Right atrium auricular region (tissue), 2 donors: ENCODE measurements at regions not wholly inside any gene's neighbourhood (a gene's known extent, or its start where the extent isn't known, plus 50 kb on each side); places are given as distances from the start of the nearest gene placed in this dataset.

Experiments used
- DNase-seq: peaks from one replicate; pipeline ENCODE4 v3.0.0-alpha.2; 2019; ENCODE audit warnings: low spot score
- H3K27ac ChIP-seq, 2 donors: fragments of 200-600 bp; sonication (generic); 1 replicate in 1 of 2; 2 replicates in 1 of 2; pipeline ENCODE4 v1.5.1; 2016 to 2019
- H3K27me3 ChIP-seq, 2 donors: fragments of 200-600 bp; sonication (generic); one replicate each; pipeline versions ENCODE4 v1.5.1 to v1.6.0; 2017 to 2019
- H3K36me3 ChIP-seq: fragments of 200-600 bp; sonication (generic); one replicate; pipeline ENCODE4 v1.5.1; 2016
- H3K4me1 ChIP-seq, 2 donors: fragments of 200-600 bp; sonication (generic); one replicate each; pipeline versions ENCODE4 v1.5.1 to v1.6.0; 2017 to 2019
- H3K4me3 ChIP-seq, 2 donors: fragments of 200-600 bp; sonication (generic); 1 replicate in 1 of 2; 2 replicates in 1 of 2; pipeline ENCODE4 v1.5.1; 2017 to 2019; ENCODE audit warnings: mild to moderate bottlenecking in 1 of 2, moderate library complexity in 1 of 2
- H3K9me3 ChIP-seq, 2 donors: fragments of 200-600 bp; sonication (generic); one replicate each; pipeline ENCODE4 v1.5.1; 2019
- TF ChIP-seq, protein P1 (sequence below), 2 donors: fragments of 200-600 bp; sonication (generic); IDR thresholded peaks; one replicate each; pipeline ENCODE4 v1.5.1; 2019; ENCODE audit warnings: antibody characterized with exemption in 2 of 2

DNA sequence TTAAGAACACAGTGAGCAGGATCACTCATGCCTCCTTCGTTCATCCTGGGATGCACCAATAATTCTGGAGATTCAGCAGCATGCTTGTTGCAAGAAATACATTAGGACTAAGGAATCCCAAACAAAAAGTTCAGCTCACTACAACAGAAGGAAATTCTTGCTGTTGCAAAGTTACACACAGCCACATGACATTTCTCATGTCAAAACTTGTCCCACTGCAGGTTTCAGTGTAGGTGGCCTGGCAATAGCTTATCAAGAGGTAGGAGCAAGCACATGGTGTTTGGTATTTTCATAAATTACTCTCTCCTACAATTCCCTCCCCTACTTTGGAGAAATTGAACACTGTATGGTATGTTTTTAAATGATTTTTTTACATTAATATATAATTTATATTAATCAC, 399.6 kb upstream of the EPHA3 start:
- Histone ChIP-seq H3K4me1 (no peaks in the 10 kb centered on the region), H3K27me3 (no peaks in the 10 kb centered on the region), H3K36me3 (no peaks in the 10 kb centered on the region), H3K4me3 (no peak overlapping the region), H3K9me3 (no peaks in the 10 kb centered on the region), H3K27ac (no peak overlapping the region)
- no peak for DNase-seq
- TF ChIP-seq, protein P1, sequence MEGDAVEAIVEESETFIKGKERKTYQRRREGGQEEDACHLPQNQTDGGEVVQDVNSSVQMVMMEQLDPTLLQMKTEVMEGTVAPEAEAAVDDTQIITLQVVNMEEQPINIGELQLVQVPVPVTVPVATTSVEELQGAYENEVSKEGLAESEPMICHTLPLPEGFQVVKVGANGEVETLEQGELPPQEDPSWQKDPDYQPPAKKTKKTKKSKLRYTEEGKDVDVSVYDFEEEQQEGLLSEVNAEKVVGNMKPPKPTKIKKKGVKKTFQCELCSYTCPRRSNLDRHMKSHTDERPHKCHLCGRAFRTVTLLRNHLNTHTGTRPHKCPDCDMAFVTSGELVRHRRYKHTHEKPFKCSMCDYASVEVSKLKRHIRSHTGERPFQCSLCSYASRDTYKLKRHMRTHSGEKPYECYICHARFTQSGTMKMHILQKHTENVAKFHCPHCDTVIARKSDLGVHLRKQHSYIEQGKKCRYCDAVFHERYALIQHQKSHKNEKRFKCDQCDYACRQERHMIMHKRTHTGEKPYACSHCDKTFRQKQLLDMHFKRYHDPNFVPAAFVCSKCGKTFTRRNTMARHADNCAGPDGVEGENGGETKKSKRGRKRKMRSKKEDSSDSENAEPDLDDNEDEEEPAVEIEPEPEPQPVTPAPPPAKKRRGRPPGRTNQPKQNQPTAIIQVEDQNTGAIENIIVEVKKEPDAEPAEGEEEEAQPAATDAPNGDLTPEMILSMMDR (IDR thresholded peaks at IDR 0.05) = no peak

DNA sequence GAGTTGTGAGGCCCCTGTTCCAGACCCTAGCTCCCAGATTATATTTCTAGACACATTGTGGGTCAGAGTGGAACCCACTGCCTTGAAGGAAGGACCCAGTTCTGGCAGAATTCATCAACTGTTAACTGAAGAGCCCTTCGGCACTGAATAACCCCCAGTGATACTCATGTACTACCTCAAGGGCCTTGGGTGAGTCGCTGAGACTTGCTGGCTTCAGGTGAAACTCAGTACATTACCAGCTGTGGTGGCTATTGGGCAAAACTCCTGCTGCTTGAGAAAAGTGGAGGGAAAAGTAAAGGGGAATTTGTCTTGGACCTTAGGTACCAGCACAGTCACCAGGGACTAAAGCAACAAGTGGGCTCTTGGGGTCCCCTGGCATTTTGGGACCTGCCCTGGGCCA, 394.9 kb upstream of the EPHA3 start:
- H3K27me3 ChIP-seq = no peaks in the 10 kb centered on the region
- TF ChIP-seq, protein P1 (IDR thresholded peaks at IDR 0.05) = no peak
- H3K27ac ChIP-seq = no peak overlapping the region
- H3K9me3 ChIP-seq = no peaks in the 10 kb centered on the region
- no peak overlapping the region for H3K4me3 ChIP-seq
- no peak for DNase-seq
- H3K36me3 ChIP-seq = no peaks in the 10 kb centered on the region
- no peaks in the 10 kb centered on the region for H3K4me1 ChIP-seq

GRCh38 chr3:88713233-88713691, 394.2 kb upstream of the EPHA3 start:
- H3K27me3 ChIP-seq = no peaks in the 10 kb centered on the region
- DNase-seq = no peak

DNA sequence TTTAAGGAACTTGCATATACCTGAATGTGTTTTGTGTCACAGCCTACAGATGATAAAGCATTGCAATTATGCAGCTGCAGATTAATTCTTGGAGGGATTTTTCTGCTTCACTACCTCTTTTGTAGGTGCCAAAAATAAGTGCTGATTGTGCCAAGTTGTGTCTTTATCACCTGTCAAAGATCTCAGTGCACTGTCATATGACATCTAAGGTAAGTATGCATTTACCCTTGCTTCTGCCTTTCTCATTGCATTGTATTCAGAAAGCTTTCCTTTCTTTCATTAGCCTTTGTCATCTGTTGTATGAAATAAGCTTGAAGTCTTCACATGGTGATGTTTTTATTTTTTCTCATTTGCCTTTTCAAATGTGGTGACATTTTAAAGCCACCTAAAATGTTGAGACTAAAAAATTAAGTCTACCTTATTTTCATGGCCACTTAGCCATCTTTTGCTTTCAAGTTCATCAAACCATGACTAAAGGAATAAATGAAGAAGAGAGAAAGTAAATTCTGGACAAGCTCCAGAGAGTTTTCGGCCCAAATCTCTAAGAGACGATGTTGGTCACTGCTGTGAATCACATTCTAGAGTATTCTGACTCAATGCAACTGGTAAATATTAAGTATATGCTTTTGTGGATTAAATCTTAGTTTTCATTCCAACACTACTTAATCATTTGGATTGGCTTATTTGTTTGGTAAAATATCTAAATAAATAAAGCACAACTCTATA, 381.8 kb upstream of the EPHA3 start:
- TF ChIP-seq, protein P1 (IDR thresholded peaks at IDR 0.05) = no peak
- no peaks in the 10 kb centered on the region for H3K36me3 ChIP-seq
- no peaks in the 10 kb centered on the region for H3K27me3 ChIP-seq
- no peaks in the 10 kb centered on the region for H3K4me1 ChIP-seq
- no peak for DNase-seq
- no peak overlapping the region for H3K4me3 ChIP-seq
- H3K27ac ChIP-seq = no peak overlapping the region
- H3K9me3 ChIP-seq = no peaks in the 10 kb centered on the region

More at GRCh38 chr3:88713233-88713691, 394.2 kb upstream of the EPHA3 start:
- Histone ChIP-seq H3K4me3 (no peak overlapping the region), H3K36me3 (no peaks in the 10 kb centered on the region), H3K27ac (no peak overlapping the region), H3K4me1 (no peaks in the 10 kb centered on the region), H3K9me3 (no peaks in the 10 kb centered on the region)
- TF ChIP-seq, protein P1 (IDR thresholded peaks at IDR 0.05) = no peak

DNA sequence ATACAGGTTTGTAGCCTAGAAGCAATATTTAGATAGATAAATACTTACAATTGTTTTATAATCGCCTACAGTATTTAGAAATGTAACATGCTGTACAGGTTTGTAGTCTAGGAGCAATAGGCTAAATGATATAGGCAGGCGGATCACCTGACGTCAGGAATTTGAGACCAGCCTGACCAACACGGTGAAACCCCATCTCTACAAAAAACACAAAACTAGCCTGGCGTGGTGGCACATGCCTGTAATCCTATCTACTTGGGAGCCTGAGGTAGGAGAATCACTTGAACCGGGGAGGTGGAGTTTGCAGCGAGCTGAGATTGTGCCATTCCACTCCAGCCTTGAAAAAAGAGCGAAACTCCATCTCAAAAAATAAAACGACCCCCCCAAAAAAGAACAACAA, 375.2 kb upstream of the EPHA3 start:
- no peak for DNase-seq
- no peak overlapping the region for H3K4me3 ChIP-seq
- H3K27ac ChIP-seq = no peak overlapping the region
- no peaks in the 10 kb centered on the region for H3K27me3 ChIP-seq
- H3K36me3 ChIP-seq = no peaks in the 10 kb centered on the region
- no peaks in the 10 kb centered on the region for H3K4me1 ChIP-seq
- no peaks in the 10 kb centered on the region for H3K9me3 ChIP-seq
- TF ChIP-seq, protein P1 (IDR thresholded peaks at IDR 0.05) = no peak

GRCh38 chr3:88742106-88742505, 365.3 kb upstream of the EPHA3 start:
- Histone ChIP-seq H3K4me3 (no peak overlapping the region), H3K27me3 (no peaks in the 10 kb centered on the region), H3K36me3 (no peaks in the 10 kb centered on the region), H3K4me1 (no peaks in the 10 kb centered on the region), H3K27ac (no peak overlapping the region), H3K9me3 (no peaks in the 10 kb centered on the region)
- no peak for DNase-seq
- TF ChIP-seq, protein P1 (IDR thresholded peaks at IDR 0.05) = no peak
